Nephron (organoid): ENCODE measurements at regions not wholly inside any gene's neighbourhood (a gene's known extent, or its start where the extent isn't known, plus 50 kb on each side); places are given as distances from the start of the nearest gene placed in this dataset.
A peak's percentile ranks its signal among the peaks of the same experiment; 100 is the strongest.

Experiments
- H3K27ac Mint-ChIP-seq, 3 experiments: 2 replicates each; pipeline ENCODE4 v1.8.0; 2020; ENCODE audit warnings: mixed read lengths in 3 of 3, mild to moderate bottlenecking in 2 of 3, moderate library complexity in 1 of 3
- H3K27me3 Mint-ChIP-seq: 2 replicates; pipeline ENCODE4 v1.8.0; 2021; ENCODE audit warnings: low read depth, mild to moderate bottlenecking, moderate library complexity, mixed read lengths
- H3K36me3 Mint-ChIP-seq: 2 replicates; pipeline ENCODE4 v1.8.0; 2020; ENCODE audit warnings: low read depth, mixed read lengths
- H3K4me1 Mint-ChIP-seq: 2 replicates; pipeline ENCODE4 v1.8.0; 2020; ENCODE audit warnings: mixed read lengths
- H3K4me3 Mint-ChIP-seq, 3 experiments: 2 replicates each; pipeline ENCODE4 v1.8.0; 2020; ENCODE audit warnings: mild to moderate bottlenecking in 3 of 3, mixed read lengths in 3 of 3, moderate library complexity in 2 of 3
- H3K9me3 Mint-ChIP-seq: 2 replicates; pipeline ENCODE4 v1.8.0; 2020; ENCODE audit warnings: mixed read lengths
- CTCF ChIP-seq, 3 experiments: fragments of 200-600 bp; sonication (generic); IDR thresholded peaks; one replicate each; pipeline ENCODE4 v1.5.0; 2021; ENCODE audit warnings: antibody characterized with exemption in 3 of 3; ENCODE audit not compliant: unreplicated experiment in 3 of 3

GRCh38 chr12:91620992-91621391 lies 438.4 kb upstream of the DCN start:
- Mint-ChIP-seq H3K36me3 (no peaks in the 10 kb centered on the region), H3K4me3 (no peak overlapping the region), H3K27ac (peak overlapping the region in 2 of 3 experiments; percentile 67 to 68), H3K9me3 (peaks cover 4% of the 10 kb centered on the region), H3K27me3 (no peaks in the 10 kb centered on the region), H3K4me1 (peaks cover 17% of the 10 kb centered on the region)
- TF ChIP-seq CTCF (IDR thresholded peaks at IDR 0.05; ENCODE audit: unreplicated experiment in 3 of 3): peak in 1 of 3 experiments; percentile 25

GRCh38 chr12:91620422-91620821 lies 437.8 kb upstream of the DCN start:
- Mint-ChIP-seq H3K27me3 (no peaks in the 10 kb centered on the region), H3K9me3 (peaks cover 4% of the 10 kb centered on the region), H3K4me3 (no peak overlapping the region), H3K4me1 (peaks cover 19% of the 10 kb centered on the region), H3K36me3 (no peaks in the 10 kb centered on the region), H3K27ac (peak overlapping the region in 1 of 3 experiments; percentile 68)
- TF ChIP-seq CTCF (IDR thresholded peaks at IDR 0.05; ENCODE audit: unreplicated experiment in 3 of 3): no peak

DNA sequence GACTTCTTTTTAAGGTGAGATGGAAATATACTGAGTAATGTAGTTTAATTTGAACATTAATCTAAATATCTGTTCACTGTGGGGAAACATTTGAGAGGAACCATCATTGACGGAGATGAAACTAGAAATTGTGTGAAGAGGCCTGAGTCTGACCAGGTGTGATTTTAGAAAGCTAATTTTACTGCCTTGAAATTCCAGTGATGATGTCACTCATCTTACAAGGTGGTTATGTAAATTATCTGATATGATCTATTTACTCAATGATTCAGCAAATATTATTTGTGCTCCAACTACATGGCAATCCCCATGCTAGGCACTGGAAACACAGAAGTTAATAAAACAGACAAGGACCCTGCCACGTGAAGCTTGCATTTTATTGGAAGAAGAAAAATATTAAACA lies 435.7 kb upstream of the DCN start:
- H3K9me3 Mint-ChIP-seq: no peaks in the 10 kb centered on the region
- H3K4me1 Mint-ChIP-seq: peaks cover 27% of the 10 kb centered on the region
- no peak for TF ChIP-seq CTCF (IDR thresholded peaks at IDR 0.05; ENCODE audit: unreplicated experiment in 3 of 3)
- no peak overlapping the region for H3K4me3 Mint-ChIP-seq
- no peak overlapping the region for H3K27ac Mint-ChIP-seq
- H3K27me3 Mint-ChIP-seq: no peaks in the 10 kb centered on the region
- no peaks in the 10 kb centered on the region for H3K36me3 Mint-ChIP-seq

DNA sequence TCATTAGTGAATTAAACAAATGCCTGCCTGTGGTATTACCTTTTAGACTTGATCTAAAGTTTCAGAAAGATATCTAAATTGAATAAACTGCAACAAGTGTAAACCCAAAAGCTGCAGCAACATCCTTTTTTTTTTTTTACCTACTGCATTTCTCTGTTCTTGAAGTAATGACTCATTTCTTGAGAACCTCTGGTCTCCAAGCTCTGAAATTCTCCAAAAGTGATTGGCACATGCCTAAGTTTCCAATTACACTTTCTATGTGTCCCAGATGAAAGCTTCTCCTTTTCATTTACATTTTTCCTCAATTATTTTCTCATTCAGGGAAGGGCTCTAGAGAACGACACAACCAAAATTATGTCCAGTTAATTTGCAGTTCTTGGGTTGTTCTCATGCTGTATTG lies 435.2 kb upstream of the DCN start:
- Mint-ChIP-seq H3K4me3 (no peak overlapping the region), H3K36me3 (no peaks in the 10 kb centered on the region), H3K27me3 (no peaks in the 10 kb centered on the region), H3K9me3 (no peaks in the 10 kb centered on the region), H3K27ac (no peak overlapping the region), H3K4me1 (peaks cover 27% of the 10 kb centered on the region)
- no peak for TF ChIP-seq CTCF (IDR thresholded peaks at IDR 0.05; ENCODE audit: unreplicated experiment in 3 of 3)

GRCh38 chr12:91616416-91616815 lies 433.8 kb upstream of the DCN start:
- TF ChIP-seq CTCF (IDR thresholded peaks at IDR 0.05; ENCODE audit: unreplicated experiment in 3 of 3): no peak
- Mint-ChIP-seq H3K4me3 (no peak overlapping the region), H3K27ac (peak overlapping the region in 2 of 3 experiments; percentile 37 to 49), H3K4me1 (peaks cover 27% of the 10 kb centered on the region), H3K27me3 (no peaks in the 10 kb centered on the region), H3K9me3 (no peaks in the 10 kb centered on the region), H3K36me3 (no peaks in the 10 kb centered on the region)

- H3K36me3 Mint-ChIP-seq: no peaks in the 10 kb centered on the region
- H3K27ac Mint-ChIP-seq: no peak overlapping the region
- H3K4me1 Mint-ChIP-seq: peaks cover 21% of the 10 kb centered on the region
- no peak for TF ChIP-seq CTCF (IDR thresholded peaks at IDR 0.05; ENCODE audit: unreplicated experiment in 3 of 3)
- no peaks in the 10 kb centered on the region for H3K27me3 Mint-ChIP-seq
- no peak overlapping the region for H3K4me3 Mint-ChIP-seq
- no peaks in the 10 kb centered on the region for H3K9me3 Mint-ChIP-seq
Observed at GRCh38 chr12:91613223-91613779, 430.7 kb upstream of the DCN start.
